Gastroesophageal sphincter (tissue), 3 donors: ENCODE measurements at regions not wholly inside any gene's neighbourhood (a gene's known extent, or its start where the extent isn't known, plus 50 kb on each side); places are given as distances from the start of the nearest gene placed in this dataset.

Experiments used
- POLR2A ChIP-seq, 2 donors: fragments of 450-650 bp; IDR thresholded peaks; one replicate each; pipeline ENCODE4 v1.6.1; 2017; ENCODE audit warnings: antibody characterized with exemption in 2 of 2, mild to moderate bottlenecking in 2 of 2, moderate library complexity in 1 of 2
- POLR2AphosphoS5 ChIP-seq: sonication (generic); formaldehyde crosslinking; IDR thresholded peaks from one replicate; pipeline ENCODE4 v1.6.1; 2017; ENCODE audit warnings: antibody characterized with exemption
- TF ChIP-seq, protein P1 (sequence below), 4 experiments: fragments of 200-600 bp in 2 of 4; fragments of 450-650 bp in 2 of 4; sonication (generic) in 1 of 4; IDR thresholded peaks; one replicate each; pipeline ENCODE4 v1.5.1; 2017 to 2019; ENCODE audit warnings: antibody characterized with exemption in 4 of 4, mild to moderate bottlenecking in 2 of 4, moderate library complexity in 2 of 4

DNA sequence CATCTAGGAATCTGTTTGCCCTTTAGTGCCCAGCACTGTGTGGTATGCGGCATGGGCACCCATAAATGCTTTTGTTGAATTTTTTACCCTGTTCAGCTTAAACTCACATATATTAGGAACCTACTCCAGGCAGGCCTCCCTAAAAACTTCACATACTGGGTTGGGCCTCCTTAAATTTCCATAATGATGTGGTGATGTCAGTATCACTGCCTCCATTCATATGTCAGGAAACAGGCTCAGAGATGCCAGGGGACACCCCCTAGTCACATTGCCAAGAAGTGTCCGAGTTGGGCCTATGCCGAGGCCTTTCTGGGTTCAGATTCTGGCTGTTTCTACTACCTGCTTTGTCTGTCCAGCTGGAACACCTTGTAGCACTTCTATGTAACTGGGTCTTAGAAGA is 55.7 kb upstream of the RUNX3 start:
- no peak for TF ChIP-seq POLR2A (IDR thresholded peaks at IDR 0.05)
- TF ChIP-seq, protein P1, sequence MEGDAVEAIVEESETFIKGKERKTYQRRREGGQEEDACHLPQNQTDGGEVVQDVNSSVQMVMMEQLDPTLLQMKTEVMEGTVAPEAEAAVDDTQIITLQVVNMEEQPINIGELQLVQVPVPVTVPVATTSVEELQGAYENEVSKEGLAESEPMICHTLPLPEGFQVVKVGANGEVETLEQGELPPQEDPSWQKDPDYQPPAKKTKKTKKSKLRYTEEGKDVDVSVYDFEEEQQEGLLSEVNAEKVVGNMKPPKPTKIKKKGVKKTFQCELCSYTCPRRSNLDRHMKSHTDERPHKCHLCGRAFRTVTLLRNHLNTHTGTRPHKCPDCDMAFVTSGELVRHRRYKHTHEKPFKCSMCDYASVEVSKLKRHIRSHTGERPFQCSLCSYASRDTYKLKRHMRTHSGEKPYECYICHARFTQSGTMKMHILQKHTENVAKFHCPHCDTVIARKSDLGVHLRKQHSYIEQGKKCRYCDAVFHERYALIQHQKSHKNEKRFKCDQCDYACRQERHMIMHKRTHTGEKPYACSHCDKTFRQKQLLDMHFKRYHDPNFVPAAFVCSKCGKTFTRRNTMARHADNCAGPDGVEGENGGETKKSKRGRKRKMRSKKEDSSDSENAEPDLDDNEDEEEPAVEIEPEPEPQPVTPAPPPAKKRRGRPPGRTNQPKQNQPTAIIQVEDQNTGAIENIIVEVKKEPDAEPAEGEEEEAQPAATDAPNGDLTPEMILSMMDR (IDR thresholded peaks at IDR 0.05): no peak
- no peak for TF ChIP-seq POLR2AphosphoS5
